ENCODE measurements at regions not wholly inside any gene's neighbourhood (a gene's known extent, or its start where the extent isn't known, plus 50 kb on each side); places are given as distances from the start of the nearest gene placed in this dataset.
"Not testable (repeated sequence)": the region's sequence is repeated elsewhere in the genome, so short reads cannot be mapped to it uniquely, and the experiment has no call there.

DNA sequence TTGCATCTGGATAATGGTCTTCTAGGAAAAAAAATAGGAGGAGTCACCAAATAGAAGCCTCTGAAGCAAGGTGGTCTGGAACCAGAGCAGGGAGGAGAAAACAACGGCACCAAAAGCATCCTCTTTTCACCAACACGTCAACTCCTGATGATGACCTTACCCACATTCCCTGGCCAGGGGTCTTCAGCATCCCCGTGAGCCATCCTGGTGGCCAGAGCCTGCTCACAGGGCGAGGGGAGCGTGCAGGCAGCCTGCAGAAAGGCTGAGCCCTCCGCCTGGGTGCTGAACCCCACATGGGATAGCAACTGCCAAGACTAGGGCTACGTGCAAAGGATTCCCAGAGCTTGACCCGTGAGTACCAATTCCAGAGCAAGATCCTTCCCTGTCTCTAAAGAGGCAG lies 191.0 kb downstream of the NDUFA10 start:
- no peak for DNase-seq (ENCODE audit: extremely low read depth, low read depth, low spot score)

DNA sequence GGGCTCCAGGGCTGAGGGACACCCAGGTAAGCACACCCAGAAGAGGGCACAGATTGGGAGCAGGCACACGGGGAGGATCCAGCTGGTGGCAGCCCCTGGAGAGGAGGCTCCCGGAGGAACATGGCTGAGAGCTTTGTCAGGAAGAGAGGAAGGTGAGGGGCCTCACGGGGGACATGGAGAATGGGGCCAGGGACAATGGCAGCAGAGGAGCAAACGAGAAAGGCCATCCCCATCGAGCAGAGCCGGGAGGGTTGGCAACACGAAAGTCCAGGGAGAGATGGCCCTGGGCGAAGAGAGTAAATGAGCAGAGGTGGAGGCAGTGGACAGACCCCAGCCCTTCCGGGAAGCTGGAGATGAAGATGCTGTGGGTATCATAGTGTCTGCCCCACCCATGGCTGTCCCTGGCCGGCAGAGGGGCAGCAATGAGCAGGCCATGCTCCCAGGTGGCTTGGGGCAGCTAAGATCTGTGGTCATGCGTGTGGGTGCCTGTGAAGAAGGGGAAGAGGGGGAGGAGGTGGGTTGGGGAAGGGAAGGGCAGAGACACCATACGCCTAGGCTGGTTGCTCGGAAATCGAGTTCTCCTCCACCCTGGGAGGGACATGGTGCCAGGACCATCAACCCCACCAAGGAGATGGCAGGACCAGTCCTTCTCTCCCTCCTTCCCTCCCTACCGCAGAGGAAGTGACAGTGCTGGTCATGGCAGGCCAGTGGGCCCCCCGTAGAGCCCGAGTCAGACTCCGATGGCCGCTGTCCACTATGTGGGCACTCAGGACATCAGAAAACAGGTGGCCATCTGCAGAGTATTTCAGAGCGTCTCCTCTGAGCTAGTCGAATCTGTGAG lies 191.7 kb downstream of the NDUFA10 start:
- no peak for DNase-seq (ENCODE audit: extremely low read depth, low read depth, low spot score)

- DNase-seq (ENCODE audit: extremely low read depth, low read depth, low spot score): no peak
These were observed 192.5 kb downstream of the NDUFA10 start for GRCh38 chr2:239832490-239833268.

GRCh38 chr2:239831861-239832489 lies 193.2 kb downstream of the NDUFA10 start:
- no peak for DNase-seq (ENCODE audit: extremely low read depth, low read depth, low spot score)

GRCh38 chr2:239831001-239831731 lies 194.0 kb downstream of the NDUFA10 start:
- DNase-seq (ENCODE audit: extremely low read depth, low read depth, low spot score): no peak

DNA sequence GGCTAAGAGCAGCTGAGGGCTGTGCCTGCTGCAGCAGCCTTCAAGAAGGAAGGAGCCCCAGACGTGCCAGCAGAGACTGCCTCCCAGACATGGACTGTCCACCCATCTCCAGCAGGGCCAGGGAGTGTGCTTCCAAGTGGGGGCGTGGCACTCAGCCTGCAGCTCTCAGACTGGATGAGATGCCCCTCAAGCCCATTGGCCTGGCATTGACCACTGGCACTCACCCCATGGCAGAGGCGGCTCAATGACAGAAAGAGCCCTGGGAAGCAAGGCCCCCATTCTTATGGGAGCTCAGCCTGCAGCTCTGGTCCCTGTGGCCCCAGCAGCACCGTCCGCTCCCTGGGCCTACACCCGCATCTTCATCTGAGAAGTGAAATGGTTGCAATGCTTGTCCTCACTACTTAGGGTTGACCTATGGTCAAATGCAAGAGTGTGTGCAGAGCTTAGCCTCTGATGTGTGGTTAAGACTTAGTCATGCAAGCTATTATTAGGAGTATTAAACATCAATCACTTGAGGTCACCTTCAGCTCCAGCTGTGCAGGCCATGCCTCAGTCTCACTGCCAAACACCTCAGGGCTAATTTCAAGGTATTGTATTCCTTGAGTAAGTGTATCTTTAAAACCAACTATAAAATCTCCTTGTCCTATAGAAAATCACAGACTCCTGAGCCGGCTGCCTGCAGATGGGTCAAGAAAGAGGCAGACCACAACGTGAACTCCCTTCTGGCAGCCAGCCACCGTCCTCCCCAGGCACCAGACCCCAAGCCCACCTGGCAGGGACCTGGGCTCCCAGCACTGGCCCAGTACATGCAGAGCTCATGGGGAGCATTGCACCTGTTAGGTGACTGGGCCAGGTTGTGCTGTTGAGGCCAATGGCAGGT lies 194.8 kb downstream of the NDUFA10 start:
- DNase-seq (ENCODE audit: extremely low read depth, low read depth, low spot score): no peak

DNA sequence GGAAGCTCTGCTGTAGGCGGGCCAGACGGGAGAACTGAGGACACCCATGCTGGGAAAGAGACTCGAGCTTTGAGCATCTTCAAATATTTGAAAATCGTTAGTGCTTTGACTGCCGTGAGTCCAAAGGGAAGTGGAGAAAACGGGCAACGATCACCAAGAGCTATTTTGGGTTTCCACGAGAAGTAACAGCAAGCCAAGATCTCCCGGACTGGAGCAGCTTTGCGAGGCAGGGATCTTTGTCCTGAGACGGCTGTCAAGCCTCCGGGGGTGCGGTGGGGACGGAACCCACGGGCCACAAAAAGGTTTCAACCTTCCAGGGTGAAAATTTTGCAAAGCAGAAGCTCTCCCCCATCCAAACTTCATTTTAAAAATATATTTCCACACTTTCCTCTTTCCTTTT lies 195.8 kb downstream of the NDUFA10 start:
- DNase-seq (ENCODE audit: extremely low read depth, low read depth, low spot score): no peak

DNA sequence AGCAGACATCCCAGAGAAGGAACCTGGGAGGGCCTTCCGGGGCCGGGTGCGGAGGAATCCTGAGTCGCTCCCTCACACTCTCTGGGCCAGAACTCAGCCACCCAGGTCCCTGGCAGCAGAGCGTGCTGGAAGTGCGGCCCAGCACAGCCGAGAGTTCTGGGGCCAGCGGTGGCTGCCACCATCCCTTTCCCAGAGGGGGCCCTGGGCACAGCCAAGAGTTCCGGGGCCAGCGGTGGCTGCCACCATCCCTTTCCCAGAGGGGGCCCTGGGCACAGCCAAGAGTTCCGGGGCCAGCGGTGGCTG lies 196.2 kb downstream of the NDUFA10 start:
- not testable (repeated sequence) for DNase-seq (ENCODE audit: extremely low read depth, low read depth, low spot score)

DNA sequence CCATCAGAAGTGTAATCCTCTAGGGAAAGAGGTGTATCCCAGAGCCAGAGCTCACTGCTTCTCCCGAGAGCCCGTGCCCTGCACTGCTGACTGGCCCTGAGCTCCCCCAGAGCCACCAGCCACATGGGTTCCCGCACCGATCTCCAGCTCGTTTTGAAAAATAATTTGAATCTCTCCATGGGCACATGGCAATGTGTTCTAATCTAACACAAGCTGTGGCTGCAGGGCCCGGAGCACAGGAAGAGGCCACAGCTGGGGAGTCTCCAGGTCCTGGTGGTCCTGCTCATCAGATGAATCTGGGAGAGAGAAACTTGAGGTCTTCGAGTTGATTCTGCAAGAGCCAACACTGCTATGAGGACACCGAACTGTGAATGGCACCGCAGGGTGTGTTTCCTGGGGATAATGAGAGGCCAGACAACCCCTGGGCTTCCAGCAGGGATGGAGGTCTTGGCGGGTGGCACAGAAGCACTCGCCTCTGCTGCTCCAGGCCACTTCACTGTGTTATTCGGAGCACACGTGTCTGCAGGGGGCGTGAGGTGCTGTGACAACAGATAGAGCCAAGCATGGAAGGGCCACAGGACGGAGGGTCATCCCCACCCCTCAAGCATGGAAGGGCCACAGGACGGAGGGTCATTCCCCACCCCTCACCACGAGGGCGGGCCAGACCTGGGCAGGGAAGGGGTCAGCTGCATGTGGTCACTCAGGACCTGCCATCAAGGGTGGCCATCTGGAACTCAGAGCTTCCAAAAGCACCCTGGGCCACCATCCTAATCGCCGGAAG lies 196.8 kb downstream of the NDUFA10 start:
- no peak for DNase-seq (ENCODE audit: extremely low read depth, low read depth, low spot score)

GRCh38 chr2:239827523-239827890 lies 197.6 kb downstream of the NDUFA10 start:
- no peak for DNase-seq (ENCODE audit: extremely low read depth, low read depth, low spot score)

GRCh38 chr2:239826786-239827522 lies 198.2 kb downstream of the NDUFA10 start:
- DNase-seq (ENCODE audit: extremely low read depth, low read depth, low spot score): no peak

DNA sequence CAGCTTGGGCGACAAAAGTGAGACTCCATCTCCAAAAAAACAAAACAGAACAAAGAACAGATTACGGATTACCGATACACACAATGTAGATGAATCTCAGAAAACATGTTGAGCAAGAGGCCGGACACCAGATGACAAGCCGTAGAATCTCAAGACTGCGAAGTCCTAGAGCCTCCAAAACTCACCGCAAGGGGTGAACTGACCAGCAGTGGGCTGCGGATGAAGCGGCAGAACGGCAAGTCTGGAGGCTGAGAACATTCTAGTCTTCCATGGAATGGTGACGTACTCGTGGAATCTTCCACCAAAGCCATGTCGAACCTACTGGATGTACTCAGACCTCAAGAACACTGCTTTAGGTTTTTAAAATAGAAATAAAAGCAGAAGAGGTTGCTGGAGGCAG lies 198.8 kb downstream of the NDUFA10 start:
- no peak for DNase-seq (ENCODE audit: extremely low read depth, low read depth, low spot score)

- no peak for DNase-seq (ENCODE audit: extremely low read depth, low read depth, low spot score)
These were observed 199.5 kb downstream of the NDUFA10 start for GRCh38 chr2:239825705-239825979.

DNA sequence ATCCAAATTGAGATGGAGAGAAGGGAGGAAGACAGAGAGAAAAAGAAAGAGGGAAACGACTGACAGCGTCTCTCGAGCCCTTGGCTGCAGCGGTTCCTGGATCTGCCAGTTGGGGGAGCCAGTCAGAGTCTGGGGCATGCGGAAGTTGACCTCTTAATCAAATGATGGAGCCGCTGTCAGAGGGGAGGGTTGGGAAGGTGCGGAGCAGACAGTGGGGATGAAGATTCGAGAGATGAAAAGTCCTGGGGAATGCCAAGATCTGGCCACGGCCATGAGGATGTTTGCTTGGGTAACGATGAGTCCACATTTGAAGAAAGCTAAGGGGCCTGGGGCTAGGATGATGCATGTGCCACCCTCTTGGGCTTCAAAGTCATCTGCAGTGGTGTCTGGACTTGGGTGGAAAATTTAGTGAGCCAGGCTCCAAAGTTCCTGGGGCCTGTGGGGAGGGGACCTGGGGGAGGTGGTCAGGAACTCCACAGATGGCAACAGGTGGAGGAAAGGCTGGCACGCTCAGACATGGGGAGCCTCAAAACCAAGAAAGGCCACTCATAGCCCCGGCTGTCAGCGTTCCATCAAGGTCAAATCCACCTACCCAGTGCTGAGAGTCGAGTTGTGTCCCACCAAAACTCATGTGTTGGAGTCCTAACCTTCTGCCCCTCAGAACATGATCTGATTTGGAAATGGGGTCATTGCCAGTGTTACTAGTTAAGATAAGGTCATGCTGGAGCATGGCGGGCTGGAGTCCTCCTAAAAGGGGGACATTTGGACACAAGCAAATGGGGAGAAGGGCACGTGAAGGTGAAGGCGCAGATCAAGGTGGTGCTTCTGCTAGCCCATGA lies 200.1 kb downstream of the NDUFA10 start:
- no peak for DNase-seq (ENCODE audit: extremely low read depth, low read depth, low spot score)

GRCh38 chr2:239824046-239824694 lies 201.0 kb downstream of the NDUFA10 start:
- no peak for DNase-seq (ENCODE audit: extremely low read depth, low read depth, low spot score)

- DNase-seq (ENCODE audit: extremely low read depth, low read depth, low spot score): no peak
These were observed 202.9 kb downstream of the NDUFA10 start for GRCh38 chr2:239822146-239822831.

DNA sequence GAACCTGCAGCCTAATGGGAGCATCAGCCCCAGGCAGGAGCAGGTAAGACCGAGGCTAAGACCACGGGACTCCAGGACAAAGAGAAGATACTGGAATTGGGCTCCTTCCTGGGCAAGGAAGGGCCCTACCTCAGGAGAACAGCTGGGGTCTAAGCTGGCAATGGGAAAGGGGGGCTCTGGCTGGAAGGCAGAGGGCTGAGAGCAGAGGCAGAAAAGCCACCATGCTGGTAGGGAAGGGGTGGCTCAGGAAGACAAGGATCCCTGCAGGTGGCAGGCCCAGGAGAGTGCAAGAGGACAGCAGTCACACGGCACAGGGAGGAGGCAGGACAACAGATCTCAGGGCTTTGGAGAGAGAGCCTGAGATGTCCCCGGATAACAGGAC lies 203.5 kb downstream of the NDUFA10 start:
- DNase-seq (ENCODE audit: extremely low read depth, low read depth, low spot score): no peak

Data from glomerular endothelial cell (primary cell).